ENCODE measurements at regions not wholly inside any gene's neighbourhood (a gene's known extent, or its start where the extent isn't known, plus 50 kb on each side); places are given as distances from the start of the nearest gene placed in this dataset.

- DNase-seq (ENCODE audit: low read depth): no peak
Measured at GRCh38 chr7:47690902-47691558, 109.1 kb upstream of the TNS3 start.

GRCh38 chr7:47689558-47689957, 107.6 kb upstream of the TNS3 start:
- no peak for DNase-seq (ENCODE audit: low read depth)

- no peak for DNase-seq (ENCODE audit: low read depth)
Measured at GRCh38 chr7:47688311-47689100, 106.6 kb upstream of the TNS3 start.

GRCh38 chr7:47685712-47686376, 103.9 kb upstream of the TNS3 start:
- DNase-seq (ENCODE audit: low read depth): no peak

GRCh38 chr7:47685151-47685550, 103.2 kb upstream of the TNS3 start:
- no peak for DNase-seq (ENCODE audit: low read depth)

GRCh38 chr7:47684728-47685127, 102.8 kb upstream of the TNS3 start:
- DNase-seq (ENCODE audit: low read depth): no peak

GRCh38 chr7:47683485-47683898, 101.6 kb upstream of the TNS3 start:
- no peak for DNase-seq (ENCODE audit: low read depth)

- DNase-seq (ENCODE audit: low read depth): no peak
Measured at GRCh38 chr7:47682874-47683273, 101.0 kb upstream of the TNS3 start.

- no peak for DNase-seq (ENCODE audit: low read depth)
Measured at GRCh38 chr7:47681249-47681810, 99.4 kb upstream of the TNS3 start.

- no peak for DNase-seq (ENCODE audit: low read depth)
Measured at GRCh38 chr7:47678641-47679380, 96.9 kb upstream of the TNS3 start.

- DNase-seq (ENCODE audit: low read depth): no peak
Measured at GRCh38 chr7:47677664-47678063, 95.8 kb upstream of the TNS3 start.

GRCh38 chr7:47677093-47677492, 95.2 kb upstream of the TNS3 start:
- no peak for DNase-seq (ENCODE audit: low read depth)

- DNase-seq (ENCODE audit: low read depth): no peak
Measured at GRCh38 chr7:47672977-47673381, 91.1 kb upstream of the TNS3 start.

GRCh38 chr7:47672271-47672791, 90.4 kb upstream of the TNS3 start:
- DNase-seq (ENCODE audit: low read depth): no peak

GRCh38 chr7:47671358-47671757, 89.4 kb upstream of the TNS3 start:
- DNase-seq (ENCODE audit: low read depth): no peak

GRCh38 chr7:47670729-47671128, 88.8 kb upstream of the TNS3 start:
- no peak for DNase-seq (ENCODE audit: low read depth)

- DNase-seq (ENCODE audit: low read depth): no peak
Measured at GRCh38 chr7:47669901-47670384, 88.0 kb upstream of the TNS3 start.

GRCh38 chr7:47669178-47669891, 87.4 kb upstream of the TNS3 start:
- no peak for DNase-seq (ENCODE audit: low read depth)

- DNase-seq (ENCODE audit: low read depth): no peak
Measured at GRCh38 chr7:47666164-47666862, 84.4 kb upstream of the TNS3 start.

- no peak for DNase-seq (ENCODE audit: low read depth)
Measured at GRCh38 chr7:47664650-47665195, 82.8 kb upstream of the TNS3 start.

Data from GM04503 (cell line).